Tibial artery (tissue), 4 donors: ENCODE measurements at regions not wholly inside any gene's neighbourhood (a gene's known extent, or its start where the extent isn't known, plus 50 kb on each side); places are given as distances from the start of the nearest gene placed in this dataset.
"Not testable (repeated sequence)": the region's sequence is repeated elsewhere in the genome, so short reads cannot be mapped to it uniquely, and the experiment has no call there.

Experiments
- DNase-seq, 2 donors: peaks; one replicate each; pipeline ENCODE4 v3.0.0-alpha.2; 2019
- H3K27ac ChIP-seq, 2 donors: fragments of 200-600 bp; sonication (generic) in 1 of 2; 1 replicate in 1 of 2; 2 replicates in 1 of 2; pipeline ENCODE4 v1.5.1; 2018 to 2019; ENCODE audit warnings: mild to moderate bottlenecking in 1 of 2
- H3K27me3 ChIP-seq, 2 donors: fragments of 200-600 bp; sonication (generic) in 1 of 2; one replicate each; pipeline versions ENCODE4 v1.5.1 to v1.6.0; 2016 to 2019
- H3K36me3 ChIP-seq, 3 donors: fragments of 200-600 bp; sonication (generic) in 2 of 3; one replicate each; pipeline ENCODE4 v1.5.1; 2016 to 2019; ENCODE audit warnings: mild to moderate bottlenecking in 2 of 3
- H3K4me1 ChIP-seq, 4 donors: fragments of 200-600 bp; sonication (generic) in 2 of 4; 1 replicate in 3 of 4; 2 replicates in 1 of 4; pipeline ENCODE4 v1.5.1; 2016 to 2019
- H3K4me3 ChIP-seq, 2 donors: fragments of 200-600 bp; sonication (generic) in 1 of 2; 1 replicate in 1 of 2; 2 replicates in 1 of 2; pipeline ENCODE4 v1.5.1; 2018 to 2019; ENCODE audit warnings: mild to moderate bottlenecking in 2 of 2
- H3K9me3 ChIP-seq, 3 donors: fragments of 200-600 bp; sonication (generic) in 1 of 3; one replicate each; pipeline ENCODE4 v1.5.1; 2016 to 2019
- intact Hi-C: fragments of 100-400 bp; cut with DNase I; formaldehyde crosslinking; loops from one replicate; pipeline ENCODE4 v1.15.0; 2023; ENCODE audit warnings: low total_unique reads

DNA sequence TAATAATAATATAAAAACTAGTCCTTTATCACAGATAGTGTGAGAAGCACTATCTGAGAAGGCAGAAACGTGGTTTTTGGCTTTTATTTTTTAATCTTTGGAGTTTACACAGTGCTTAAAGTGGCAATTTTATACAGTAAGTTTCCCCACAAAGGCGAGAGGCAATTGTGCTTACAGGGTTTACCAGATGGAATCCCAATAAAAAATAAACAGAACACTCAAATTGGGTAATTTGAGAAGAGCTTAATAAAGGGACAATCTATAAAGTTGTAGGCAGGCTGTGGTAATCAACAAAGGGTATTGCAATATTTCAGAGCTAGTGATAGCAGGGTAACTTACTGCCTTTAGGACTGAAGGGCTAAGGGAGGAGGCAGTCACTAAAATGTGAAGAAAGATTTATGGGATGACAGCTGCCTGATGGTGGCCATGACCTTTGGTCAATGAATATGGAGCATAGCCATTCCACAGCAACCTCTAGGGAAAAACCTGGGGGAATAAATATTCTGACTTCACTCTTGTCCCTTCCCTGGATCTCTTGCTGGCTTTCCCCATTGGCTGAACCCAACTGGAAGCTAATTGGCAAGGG, 108.9 kb upstream of the GPR39 start:
- H3K36me3 ChIP-seq, H3K4me1 ChIP-seq, intact Hi-C loops, H3K27me3 ChIP-seq, H3K4me3 ChIP-seq, H3K9me3 ChIP-seq, H3K27ac ChIP-seq, DNase-seq: not testable (repeated sequence)

DNA sequence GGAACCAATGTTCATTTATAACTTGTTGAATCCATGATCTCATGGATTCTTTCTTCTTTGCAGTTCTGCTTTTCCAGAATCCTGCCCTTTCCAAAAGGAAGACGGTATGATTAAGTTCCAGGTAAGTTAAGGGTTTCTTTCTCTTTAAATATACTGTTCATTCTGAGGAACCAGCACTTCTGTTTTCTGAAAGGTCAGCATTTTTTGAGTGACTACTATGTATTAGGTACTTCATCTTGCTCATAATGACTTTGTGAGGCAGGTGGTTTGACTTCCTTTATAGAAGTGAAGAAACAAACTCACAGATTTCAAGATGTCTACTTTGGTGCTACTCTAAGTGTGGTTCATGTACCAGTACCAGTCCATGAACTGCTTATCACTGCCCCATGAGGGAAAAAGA, 107.4 kb upstream of the GPR39 start:
- H3K9me3 ChIP-seq, intact Hi-C loops, H3K4me3 ChIP-seq: not testable (repeated sequence)

DNA sequence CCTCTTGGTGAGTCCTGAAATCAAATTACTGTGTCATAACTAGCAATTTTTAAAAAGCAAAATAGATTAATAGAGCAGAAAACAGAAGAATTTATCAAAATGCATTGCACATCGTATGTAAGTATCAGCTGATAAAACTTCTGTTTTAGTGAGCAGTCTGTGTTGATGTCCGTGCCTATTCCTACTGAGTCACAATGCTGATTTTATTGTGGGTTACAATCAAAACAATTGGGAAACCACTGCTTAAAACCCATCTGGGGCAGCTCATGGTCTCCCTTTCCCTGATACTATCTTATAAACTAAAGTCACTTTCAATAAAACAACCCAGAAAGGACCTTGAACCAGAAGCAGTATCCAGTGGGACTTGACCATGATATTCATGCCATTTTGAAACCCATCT, 101.1 kb upstream of the GPR39 start:
- H3K4me1 ChIP-seq, H3K36me3 ChIP-seq, H3K4me3 ChIP-seq, DNase-seq, H3K27ac ChIP-seq, intact Hi-C loops, H3K9me3 ChIP-seq, H3K27me3 ChIP-seq: not testable (repeated sequence)

More for the DNA sequence above, 107.4 kb upstream of the GPR39 start:
- H3K27ac ChIP-seq, H3K4me1 ChIP-seq, H3K27me3 ChIP-seq, DNase-seq, H3K36me3 ChIP-seq: not testable (repeated sequence)

DNA sequence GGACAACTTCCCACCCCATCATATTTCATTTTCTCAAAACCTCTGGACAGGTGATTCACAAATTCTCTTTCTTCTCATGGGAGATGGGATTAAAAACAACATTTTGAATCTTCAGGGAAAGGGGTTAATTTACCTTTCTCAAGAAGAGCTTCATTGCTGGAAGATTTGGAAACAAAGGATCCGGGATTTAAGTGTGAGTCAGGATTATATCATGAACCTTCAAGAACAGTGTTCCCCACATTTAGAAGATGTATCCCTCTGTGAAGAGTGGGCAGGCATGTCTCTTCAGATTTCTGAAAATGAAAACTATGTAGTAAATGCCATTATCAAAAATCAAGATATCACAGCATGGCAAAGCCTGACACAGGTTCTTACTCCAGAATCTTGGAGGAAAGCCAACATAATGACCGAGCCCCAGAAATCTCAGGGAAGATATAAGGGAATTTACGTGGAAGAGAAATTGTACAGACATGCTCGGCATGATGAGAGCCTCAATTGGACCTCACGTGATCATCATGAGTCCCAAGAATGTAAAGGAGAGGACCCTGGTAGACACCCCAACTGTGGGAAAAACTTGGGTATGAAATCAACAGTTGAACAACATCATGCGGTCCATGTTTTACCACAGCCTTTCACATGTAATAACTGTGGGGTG, 99.5 kb upstream of the GPR39 start:
- H3K9me3 ChIP-seq, DNase-seq, H3K36me3 ChIP-seq, intact Hi-C loops, H3K27me3 ChIP-seq, H3K4me1 ChIP-seq, H3K4me3 ChIP-seq, H3K27ac ChIP-seq: not testable (repeated sequence)

DNA sequence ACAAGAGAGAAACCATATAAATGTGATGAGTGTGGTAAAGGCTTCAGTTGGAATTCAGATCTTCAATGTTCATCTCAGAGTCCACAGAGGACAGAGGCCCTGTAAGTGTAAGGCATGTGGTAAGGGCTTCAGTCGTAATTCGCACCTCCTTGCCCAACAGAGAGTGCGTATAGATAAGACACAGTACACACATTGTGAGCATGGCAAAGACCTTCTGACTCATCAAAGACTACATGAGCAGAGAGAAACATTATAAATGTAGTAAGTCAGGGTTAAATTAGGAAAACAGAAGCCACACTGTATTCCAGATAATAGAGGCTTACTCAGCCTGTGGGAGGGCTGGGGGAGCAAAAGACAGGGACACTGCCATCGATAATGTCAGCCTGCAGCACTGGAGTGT, 98.1 kb upstream of the GPR39 start:
- H3K9me3 ChIP-seq, H3K4me3 ChIP-seq, H3K27me3 ChIP-seq, H3K27ac ChIP-seq, DNase-seq, intact Hi-C loops, H3K4me1 ChIP-seq, H3K36me3 ChIP-seq: not testable (repeated sequence)

DNA sequence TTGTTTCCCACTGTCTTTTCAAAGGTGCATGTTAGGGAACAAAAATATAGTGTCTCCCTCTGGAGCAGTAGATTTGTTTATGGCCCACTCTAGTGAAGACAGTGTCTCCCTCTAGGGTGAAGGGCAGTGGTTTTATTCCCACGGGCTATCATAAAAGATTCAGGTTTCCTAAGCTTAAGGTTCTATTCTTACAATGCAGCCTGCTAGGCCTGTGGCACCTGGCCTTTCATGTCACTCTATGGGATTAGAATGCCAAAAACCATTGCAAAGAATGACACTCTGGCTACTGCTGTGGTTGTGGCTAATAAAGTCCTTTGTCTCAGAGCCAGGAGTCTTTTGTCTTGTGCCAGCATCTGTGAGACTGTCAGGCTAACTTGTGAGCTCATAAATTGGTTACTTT, 92.6 kb upstream of the GPR39 start:
- H3K4me1 ChIP-seq, DNase-seq, H3K27ac ChIP-seq, H3K9me3 ChIP-seq, H3K4me3 ChIP-seq, H3K36me3 ChIP-seq, H3K27me3 ChIP-seq, intact Hi-C loops: not testable (repeated sequence)

DNA sequence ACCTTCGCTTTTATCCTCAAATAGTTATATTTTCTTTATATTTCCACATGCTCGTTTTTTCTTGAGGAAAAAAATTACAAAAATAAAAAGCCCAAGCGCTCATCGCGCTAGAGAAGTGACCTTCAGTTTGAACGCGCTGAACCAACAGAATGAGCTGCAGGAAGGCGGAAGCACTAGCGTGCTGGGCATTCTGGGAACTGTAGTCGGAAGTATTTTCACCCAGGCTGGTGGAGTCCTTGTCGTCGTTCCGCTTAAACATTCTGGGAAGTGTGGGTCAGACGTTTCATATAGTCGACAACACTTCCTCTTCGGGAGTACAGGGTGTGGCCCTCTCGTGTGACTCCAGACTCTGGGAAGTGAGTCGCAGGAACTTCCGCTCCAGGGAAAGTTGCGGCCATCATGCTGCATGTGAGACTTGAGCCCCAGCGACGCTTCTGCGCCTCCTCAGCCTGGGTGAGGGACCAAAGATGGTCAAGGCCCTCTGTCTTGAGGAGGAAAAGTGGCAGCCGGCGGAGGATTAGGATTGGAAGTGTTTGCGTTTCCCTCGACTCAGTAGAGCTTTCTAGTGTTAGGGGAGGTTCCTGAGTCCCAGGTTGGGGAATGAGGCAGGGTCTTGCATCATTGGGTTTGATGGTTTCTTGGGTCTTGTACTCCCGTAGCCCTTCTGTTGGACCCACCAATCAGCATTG, 84.1 kb upstream of the GPR39 start:
- H3K27me3 ChIP-seq, H3K36me3 ChIP-seq, H3K4me3 ChIP-seq, intact Hi-C loops, DNase-seq, H3K4me1 ChIP-seq, H3K27ac ChIP-seq, H3K9me3 ChIP-seq: not testable (repeated sequence)

DNA sequence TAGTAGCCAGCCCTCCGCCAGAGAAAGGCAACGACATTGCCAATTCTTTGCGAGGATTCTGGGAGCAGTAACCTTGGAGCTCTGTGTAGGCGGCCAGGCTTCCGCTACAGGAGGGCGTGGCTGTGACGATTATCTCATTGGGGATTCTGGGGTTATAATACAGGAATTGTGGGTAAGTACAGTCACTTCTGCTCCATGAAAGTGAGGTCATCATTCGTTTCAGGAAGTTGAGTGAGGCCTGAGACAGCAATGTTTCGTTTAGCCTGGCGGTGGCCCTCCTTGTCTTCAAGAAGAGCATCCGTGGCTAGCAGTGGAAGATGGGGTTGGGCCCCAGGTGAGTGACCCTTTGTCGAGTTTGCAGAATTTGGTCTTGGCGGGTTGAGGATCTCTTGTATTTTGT, 79.5 kb upstream of the GPR39 start:
- H3K36me3 ChIP-seq, H3K9me3 ChIP-seq, H3K4me1 ChIP-seq, H3K4me3 ChIP-seq, H3K27me3 ChIP-seq, intact Hi-C loops, H3K27ac ChIP-seq: not testable (repeated sequence)
- DNase-seq: peak in 1 of 2 donors; percentile 27

DNA sequence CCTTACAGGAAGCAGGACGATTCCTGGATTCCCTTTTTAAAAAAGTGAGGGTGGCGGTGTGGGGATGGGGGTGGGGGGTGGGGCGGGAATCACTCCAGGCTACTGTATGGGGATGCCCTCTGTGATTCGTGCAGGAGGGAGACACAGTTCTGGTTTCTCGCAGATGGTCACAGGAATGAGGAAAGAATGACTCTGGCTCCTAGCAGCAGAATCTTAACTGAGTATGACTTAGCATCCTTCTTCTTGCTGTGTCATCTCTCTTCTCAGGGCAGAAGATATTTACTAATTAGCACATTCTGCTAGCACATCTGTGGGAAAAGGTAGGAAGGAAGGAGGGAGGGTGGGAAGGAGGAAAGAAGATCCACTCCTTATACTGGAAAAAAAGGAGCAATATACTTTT, 78.8 kb upstream of the GPR39 start:
- H3K9me3 ChIP-seq, H3K4me3 ChIP-seq, H3K27me3 ChIP-seq, H3K36me3 ChIP-seq, DNase-seq, H3K4me1 ChIP-seq, H3K27ac ChIP-seq, intact Hi-C loops: not testable (repeated sequence)

DNA sequence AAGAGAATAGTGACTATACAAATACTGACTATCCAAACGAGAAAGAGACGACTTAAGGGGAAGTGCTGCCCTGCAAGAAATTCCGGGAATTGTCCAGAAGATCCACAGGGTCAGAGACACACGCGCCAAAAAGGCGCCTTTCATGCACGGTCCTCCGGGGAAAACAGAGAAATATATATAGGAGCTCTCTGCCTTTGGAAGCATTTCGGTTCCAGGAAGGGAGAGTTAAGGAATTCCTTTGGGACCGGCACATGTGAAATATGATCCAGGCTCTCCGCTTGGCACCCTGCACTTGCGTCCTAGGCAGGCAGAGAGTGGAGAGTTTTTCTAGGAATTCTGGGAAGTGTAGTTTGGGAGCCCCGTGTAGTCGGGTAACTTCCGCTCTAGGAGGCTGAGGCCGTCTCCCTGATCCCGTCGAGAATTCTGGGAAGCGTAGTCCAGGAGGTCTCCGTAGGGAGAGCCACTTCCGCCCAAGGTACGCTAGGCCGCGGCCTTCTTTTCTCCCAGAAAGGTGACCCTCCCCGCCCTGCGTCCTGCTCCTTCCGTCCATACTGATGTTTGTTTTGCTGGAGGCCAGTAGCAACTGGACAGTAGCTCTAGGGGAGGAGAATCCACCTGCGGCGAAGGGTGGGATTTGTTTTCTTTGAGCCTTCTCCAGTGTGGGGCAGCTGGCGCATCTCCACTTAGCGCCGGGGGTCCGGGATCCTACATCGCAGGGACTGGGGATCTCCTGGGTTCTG, 69.4 kb upstream of the GPR39 start:
- H3K4me1 ChIP-seq, H3K9me3 ChIP-seq, intact Hi-C loops, H3K27me3 ChIP-seq, H3K36me3 ChIP-seq: not testable (repeated sequence)
- H3K27ac ChIP-seq: peak overlapping the region; percentile 60 to 74
- H3K4me3 ChIP-seq: peak overlapping the region; percentile 47 to 52
- peak; percentile 74 to 90 for DNase-seq
